UCSD-AML1 (cell line): ENCODE measurements at regions not wholly inside any gene's neighbourhood (a gene's known extent, or its start where the extent isn't known, plus 50 kb on each side); places are given as distances from the start of the nearest gene placed in this dataset.

ENCODE experiments used
- DNase-seq: peaks from one replicate; lab custom pipeline; 2025; ENCODE audit not compliant: unreplicated experiment; lab: John Stamatoyannopoulos, UW

- no peak for DNase-seq
These were observed 90.0 kb upstream of the ERBB4 start for GRCh38 chr2:212628586-212628985.

GRCh38 chr2:212626371-212626918, 87.8 kb upstream of the ERBB4 start:
- DNase-seq: no peak

GRCh38 chr2:212619954-212620353, 81.4 kb upstream of the ERBB4 start:
- DNase-seq: no peak

- no peak for DNase-seq
These were observed 80.0 kb upstream of the ERBB4 start for GRCh38 chr2:212618636-212619035.

- no peak for DNase-seq
These were observed 72.3 kb upstream of the ERBB4 start for GRCh38 chr2:212610872-212611425.

GRCh38 chr2:212609479-212609878, 70.9 kb upstream of the ERBB4 start:
- no peak for DNase-seq

GRCh38 chr2:212607080-212607479, 68.5 kb upstream of the ERBB4 start:
- no peak for DNase-seq

GRCh38 chr2:212606232-212606631, 67.6 kb upstream of the ERBB4 start:
- DNase-seq: no peak

- DNase-seq: no peak
These were observed 58.1 kb upstream of the ERBB4 start for GRCh38 chr2:212596688-212597087.

GRCh38 chr2:212596276-212596675, 57.7 kb upstream of the ERBB4 start:
- DNase-seq: no peak

- no peak for DNase-seq
These were observed 56.5 kb upstream of the ERBB4 start for GRCh38 chr2:212595036-212595654.

- DNase-seq: no peak
These were observed 54.1 kb upstream of the ERBB4 start for GRCh38 chr2:212592695-212593094.
